Left cardiac atrium (tissue), 4 donors: ENCODE measurements at regions not wholly inside any gene's neighbourhood (a gene's known extent, or its start where the extent isn't known, plus 50 kb on each side); places are given as distances from the start of the nearest gene placed in this dataset.

Experiments
- ATAC-seq, 2 donors: fragments of 200-7000 bp; cut with Tn5 transposase; one replicate each; pipeline ENCODE4 v1.9.1; 2020; ENCODE audit warnings: mild to moderate bottlenecking in 2 of 2, moderate library complexity in 2 of 2
- DNase-seq: peaks from one replicate; pipeline ENCODE4 v3.0.0-alpha.2; 2020
- intact Hi-C, 2 donors: fragments of 100-400 bp; cut with DNase I; formaldehyde crosslinking; loops; one replicate each; pipeline versions ENCODE4 v1.14.1 to v1.15.1; 2022 to 2023
- donor health status: DM: no; HTN: yes; CAD: no.
- donor health status: DM: no; HTN: yes; CAD: no; lungs with severe emphysema.
- donor health status: DM: yes; HTN: yes; CAD: no.
- donor health status: Dilated cardiomyopathy.

- no peak for DNase-seq
- ATAC-seq = no peak
- intact Hi-C loops = no loop called here
These were observed 226.6 kb downstream of the TFAP2C start for GRCh38 chr20:56855708-56856107.

- intact Hi-C loops = no loop called here
- no peak for ATAC-seq
- DNase-seq = no peak
These were observed 228.8 kb downstream of the TFAP2C start for GRCh38 chr20:56857950-56858349.

DNA sequence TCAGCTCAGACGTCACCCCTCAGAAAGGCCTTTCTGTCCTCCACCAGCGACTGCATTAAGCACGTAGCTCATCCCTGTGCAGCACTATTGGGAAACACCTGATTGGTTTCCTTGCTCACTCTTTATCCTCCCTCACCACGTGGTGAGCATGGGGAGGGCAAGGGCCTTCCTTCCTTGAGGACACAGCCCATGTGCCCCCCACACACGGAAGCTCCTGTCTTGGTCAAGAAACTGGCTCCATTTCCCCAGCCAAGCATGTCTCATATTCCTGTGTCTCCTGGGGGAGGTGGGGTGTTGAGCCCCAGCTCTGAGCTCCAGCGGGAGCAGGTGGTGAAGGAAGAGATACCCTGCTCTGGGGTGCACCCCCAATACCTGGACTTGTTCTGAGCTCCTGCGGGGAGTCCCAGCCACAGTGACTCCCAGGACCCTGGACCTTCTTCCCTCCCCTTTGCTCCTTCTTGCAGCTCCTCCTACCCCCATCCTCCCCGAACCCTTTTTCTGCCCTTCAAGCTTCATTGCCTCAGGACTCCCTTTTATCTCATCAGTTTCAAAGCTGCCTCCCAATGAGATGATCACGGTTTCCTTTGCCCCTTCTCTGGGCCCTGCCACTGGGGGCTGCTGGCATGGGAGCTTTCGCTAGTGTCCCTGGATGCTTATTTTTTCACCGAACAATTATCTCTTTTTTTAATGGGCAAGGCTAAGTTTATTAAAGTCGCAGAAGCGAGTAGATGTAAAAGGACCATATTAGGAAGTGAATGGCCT, 230.1 kb downstream of the TFAP2C start:
- intact Hi-C loops = no loop called here
- no peak for ATAC-seq

GRCh38 chr20:56859801-56860261, 230.7 kb downstream of the TFAP2C start:
- intact Hi-C loops = no loop called here
- ATAC-seq = peak in 1 of 2 donors; percentile 30
- DNase-seq = no peak

More for the DNA sequence above, 230.1 kb downstream of the TFAP2C start:
- no peak for DNase-seq

DNA sequence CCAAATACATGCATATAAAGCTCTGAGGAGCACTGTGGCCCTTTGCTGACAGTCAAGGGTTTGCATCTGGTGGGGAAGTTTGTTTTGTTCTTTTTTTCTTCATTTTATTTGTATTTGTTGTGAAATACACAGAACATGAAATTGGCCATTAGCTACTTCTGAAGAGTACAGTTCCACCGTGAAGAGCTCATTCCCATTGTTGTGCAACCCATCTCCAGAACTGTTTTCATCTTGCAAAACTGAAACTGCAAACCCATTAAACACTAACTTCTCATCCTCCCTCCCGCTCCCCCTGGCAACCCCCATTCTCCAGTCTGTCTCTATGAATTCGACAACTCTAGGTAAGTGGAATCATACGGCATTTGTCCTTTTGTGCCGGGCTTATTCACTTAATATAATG, 231.3 kb downstream of the TFAP2C start:
- ATAC-seq (no peak), DNase-seq (no peak)
- intact Hi-C loops = no loop called here

DNA sequence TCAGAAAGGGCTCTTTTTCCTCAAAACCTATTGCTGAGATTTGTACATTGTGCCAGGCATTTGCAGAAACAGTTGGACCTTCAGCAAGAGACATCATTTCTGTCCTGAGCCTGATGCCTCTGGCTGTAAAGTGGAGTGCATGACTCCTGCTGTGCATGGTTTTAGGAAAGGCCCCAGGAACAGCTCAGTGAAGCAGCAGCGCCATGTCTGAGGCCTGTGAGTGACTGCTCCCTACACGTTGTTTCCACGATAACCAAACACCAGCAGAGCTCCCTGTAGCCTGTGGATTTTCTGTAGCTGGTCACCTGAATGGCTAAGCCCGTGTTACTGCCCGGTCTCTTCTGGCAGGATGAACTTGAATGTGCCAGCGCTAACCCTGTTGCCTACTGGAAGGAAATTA, 232.5 kb downstream of the TFAP2C start:
- ATAC-seq = no peak
- intact Hi-C loops = no loop called here
- DNase-seq = no peak

DNA sequence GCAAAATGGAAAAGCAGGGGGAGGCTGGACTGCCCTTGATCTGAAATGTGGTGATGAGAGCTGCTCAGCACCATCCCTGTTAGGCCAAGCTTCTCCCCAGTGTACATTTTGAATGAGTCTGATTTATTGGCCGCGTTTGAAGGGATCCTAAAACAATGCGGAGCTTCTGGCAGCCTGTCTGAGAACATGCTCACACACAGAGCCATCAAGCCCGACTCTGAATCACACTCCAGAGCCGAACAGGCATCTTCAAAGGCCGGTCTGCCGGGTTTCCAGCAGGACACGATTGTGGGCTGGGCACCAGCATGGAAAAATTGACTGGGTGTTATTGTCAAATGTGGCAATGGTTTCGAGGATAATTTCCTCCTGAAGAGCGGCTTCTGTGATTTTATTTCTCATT, 235.9 kb downstream of the TFAP2C start:
- intact Hi-C loops = no loop called here

GRCh38 chr20:56867128-56867527, 238.0 kb downstream of the TFAP2C start:
- DNase-seq = no peak
- intact Hi-C loops = no loop called here
- ATAC-seq = no peak

More for the DNA sequence above, 235.9 kb downstream of the TFAP2C start:
- no peak for ATAC-seq
- DNase-seq = no peak

- intact Hi-C loops = no loop called here
- no peak for DNase-seq
- no peak for ATAC-seq
These were observed 239.6 kb downstream of the TFAP2C start for GRCh38 chr20:56868746-56869145.

DNA sequence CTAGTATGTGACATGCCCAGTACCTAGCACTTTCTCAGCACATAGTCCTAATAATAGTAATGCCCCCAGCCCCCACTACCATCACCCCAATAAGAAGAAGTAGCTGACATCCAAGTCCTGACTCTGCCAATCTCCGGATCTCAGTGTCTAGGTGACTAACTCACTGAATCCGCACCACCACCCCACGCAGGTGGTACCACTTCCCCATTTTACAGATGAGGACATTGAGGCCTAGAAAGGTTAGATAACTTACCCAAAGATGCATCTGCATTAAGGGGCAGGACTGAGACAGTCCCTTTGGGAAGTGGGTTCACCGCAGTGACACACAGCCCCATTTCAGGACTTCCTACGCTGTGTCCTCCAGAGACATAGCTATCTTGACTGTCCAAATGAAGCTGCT, 241.2 kb downstream of the TFAP2C start:
- intact Hi-C loops = no loop called here
- ATAC-seq (no peak), DNase-seq (no peak)

DNA sequence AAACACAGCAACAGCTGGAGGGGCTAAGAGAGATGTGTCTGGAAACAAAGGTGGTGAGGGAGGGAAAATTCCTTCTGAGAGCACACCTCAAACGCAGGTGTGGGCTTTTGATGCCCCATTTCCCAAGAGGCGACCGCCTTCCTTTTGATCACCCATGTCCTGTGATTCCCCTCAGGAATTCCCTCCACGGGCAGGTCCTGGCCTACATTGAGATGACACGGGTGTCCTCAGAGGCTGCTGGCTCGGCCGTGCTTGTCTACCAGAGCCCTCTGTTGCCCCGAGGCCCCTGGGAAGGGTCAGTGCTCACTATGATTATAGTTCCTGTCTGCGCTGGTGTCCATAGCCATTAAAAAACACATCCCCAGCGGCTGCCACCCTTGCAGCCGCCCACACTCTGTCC, 242.6 kb downstream of the TFAP2C start:
- DNase-seq (no peak), ATAC-seq (no peak)
- intact Hi-C loops = no loop called here

GRCh38 chr20:56872620-56873458, 243.7 kb downstream of the TFAP2C start:
- DNase-seq (no peak), ATAC-seq (no peak)
- intact Hi-C loops = no loop called here

GRCh38 chr20:56873836-56874235, 244.7 kb downstream of the TFAP2C start:
- intact Hi-C loops = no loop called here
- DNase-seq (no peak), ATAC-seq (no peak)

GRCh38 chr20:56875052-56875659, 246.1 kb downstream of the TFAP2C start:
- intact Hi-C loops = no loop called here
- peak in 1 of 2 donors; percentile 35 for ATAC-seq
- no peak for DNase-seq

DNA sequence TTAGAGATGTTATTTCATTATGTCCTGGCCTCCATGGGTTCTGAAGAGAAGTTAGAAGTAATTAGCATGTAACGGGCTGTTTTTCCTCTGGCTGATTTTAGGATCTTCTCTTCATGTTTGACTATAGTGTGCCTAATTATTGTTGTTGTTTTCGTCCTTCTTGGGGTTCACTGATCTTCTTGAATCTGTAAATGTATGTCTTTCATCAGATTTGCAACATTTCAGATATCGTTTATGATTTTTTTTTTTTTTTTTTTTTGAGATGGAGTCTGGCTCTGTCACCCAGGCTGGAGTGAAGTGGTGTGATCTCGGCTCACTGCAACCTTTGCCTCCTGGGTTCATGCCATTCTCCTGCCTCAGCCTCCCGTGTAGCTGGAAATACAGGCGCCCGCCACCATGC, 246.7 kb downstream of the TFAP2C start:
- intact Hi-C loops = no loop called here
- ATAC-seq (no peak), DNase-seq (no peak)

GRCh38 chr20:56885521-56885920, 256.4 kb downstream of the TFAP2C start:
- DNase-seq = no peak
- no peak for ATAC-seq
- intact Hi-C loops = no loop called here

DNA sequence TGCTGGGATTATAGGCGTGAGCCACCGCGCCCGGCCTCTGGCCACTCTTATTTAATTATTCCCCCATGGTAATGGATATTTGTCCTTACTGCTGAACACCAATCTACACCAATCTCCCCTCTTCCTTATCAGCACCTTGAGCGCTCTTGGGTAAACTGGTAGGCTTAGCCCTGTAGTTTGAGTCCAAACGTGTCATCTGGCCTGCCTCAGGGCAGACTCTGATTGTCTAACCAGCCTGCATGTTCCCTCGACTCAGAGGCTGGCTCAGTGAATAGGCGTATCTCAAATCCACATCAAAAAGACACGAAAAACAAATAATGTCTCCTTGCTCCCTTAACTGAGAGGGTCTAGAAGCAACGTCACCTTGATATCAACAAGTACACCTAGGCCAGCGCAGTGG, 260.9 kb downstream of the TFAP2C start:
- ATAC-seq (no peak), DNase-seq (no peak)
- intact Hi-C loops = no loop called here

- DNase-seq (no peak), ATAC-seq (no peak)
- intact Hi-C loops = no loop called here
These were observed 264.3 kb downstream of the TFAP2C start for GRCh38 chr20:56893226-56893917.

- ATAC-seq (no peak), DNase-seq (no peak)
- intact Hi-C loops = no loop called here
These were observed 267.3 kb downstream of the TFAP2C start for GRCh38 chr20:56896447-56896846.
